ENCODE measurements at regions not wholly inside any gene's neighbourhood (a gene's known extent, or its start where the extent isn't known, plus 50 kb on each side); places are given as distances from the start of the nearest gene placed in this dataset.

DNA sequence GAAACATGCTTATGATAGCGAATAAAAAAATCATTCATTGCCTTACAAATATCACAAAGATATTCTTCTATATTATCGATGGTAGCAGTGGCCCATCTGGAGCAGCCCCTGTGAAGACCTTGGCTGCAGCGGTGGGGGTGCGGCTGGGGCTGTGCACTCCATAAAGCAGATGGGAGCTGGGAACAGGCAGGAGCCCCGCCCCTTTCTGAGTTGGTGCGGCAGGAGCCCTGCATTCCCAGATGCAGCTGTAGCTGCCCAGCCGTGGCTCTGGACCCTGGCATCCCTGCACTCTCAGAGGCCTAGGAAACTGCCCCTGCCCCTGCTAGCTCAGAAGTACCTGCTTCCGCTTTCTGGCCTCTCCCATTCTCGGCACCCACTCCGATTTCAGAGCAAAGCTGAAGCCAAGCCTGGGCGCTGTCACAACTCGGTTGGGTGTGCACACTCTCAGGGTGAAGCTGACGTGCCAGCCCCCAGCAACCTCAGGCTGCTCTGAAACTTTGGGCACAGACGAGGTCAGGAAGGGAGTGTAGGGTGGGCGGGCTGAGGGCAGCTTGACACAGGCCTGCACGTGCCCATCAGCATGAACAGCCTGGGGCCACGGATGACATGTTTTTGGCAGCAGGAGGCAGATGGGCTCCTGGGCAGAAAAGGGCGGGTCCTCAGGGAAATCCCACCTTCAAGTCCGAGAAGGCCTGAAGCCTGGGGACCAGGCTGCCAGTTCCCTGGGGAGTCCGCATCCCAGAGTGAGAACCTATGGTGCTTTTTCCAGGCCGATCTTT lies 1440.8 kb upstream of the ACO1 start:
- no peak overlapping the region for H3K27ac Mint-ChIP-seq
- H3K4me3 Mint-ChIP-seq, result no peak overlapping the region
- TF ChIP-seq CTCF (IDR thresholded peaks at IDR 0.05; ENCODE audit: unreplicated experiment in 3 of 3), result no peak
- no peaks in the 10 kb centered on the region for H3K27me3 Mint-ChIP-seq (ENCODE audit: low read depth)
- H3K4me1 Mint-ChIP-seq, result no peaks in the 10 kb centered on the region
- H3K36me3 Mint-ChIP-seq (ENCODE audit: low read depth), result no peaks in the 10 kb centered on the region
- H3K9me3 Mint-ChIP-seq, result peaks cover 6% of the 10 kb centered on the region

DNA sequence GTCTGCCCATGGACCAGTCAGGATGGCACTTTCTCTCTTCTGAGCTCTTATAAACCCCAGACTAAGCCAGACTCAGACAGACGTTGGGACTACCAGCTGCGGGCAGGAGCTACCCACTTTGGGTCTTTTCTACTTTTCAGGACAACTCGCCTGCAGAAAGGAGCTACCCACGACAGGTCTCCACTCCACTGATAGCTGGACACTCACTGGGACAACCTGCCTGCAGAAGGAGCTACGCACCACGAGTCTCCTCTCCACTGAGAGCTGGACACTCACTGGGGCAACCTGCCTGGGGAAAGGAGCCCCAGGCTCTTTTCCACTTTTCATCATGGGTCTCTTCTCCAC lies 1440.2 kb upstream of the ACO1 start:
- H3K4me1 Mint-ChIP-seq, result no peaks in the 10 kb centered on the region
- no peak overlapping the region for H3K4me3 Mint-ChIP-seq
- H3K9me3 Mint-ChIP-seq, result peaks cover 6% of the 10 kb centered on the region
- H3K36me3 Mint-ChIP-seq (ENCODE audit: low read depth), result no peaks in the 10 kb centered on the region
- no peak for TF ChIP-seq CTCF (IDR thresholded peaks at IDR 0.05; ENCODE audit: unreplicated experiment in 3 of 3)
- H3K27me3 Mint-ChIP-seq (ENCODE audit: low read depth), result no peaks in the 10 kb centered on the region
- no peak overlapping the region for H3K27ac Mint-ChIP-seq

- H3K4me1 Mint-ChIP-seq, result no peaks in the 10 kb centered on the region
- no peaks in the 10 kb centered on the region for H3K36me3 Mint-ChIP-seq (ENCODE audit: low read depth)
- H3K9me3 Mint-ChIP-seq, result peaks cover 6% of the 10 kb centered on the region
- no peaks in the 10 kb centered on the region for H3K27me3 Mint-ChIP-seq (ENCODE audit: low read depth)
- TF ChIP-seq CTCF (IDR thresholded peaks at IDR 0.05; ENCODE audit: unreplicated experiment in 3 of 3), result no peak
- H3K27ac Mint-ChIP-seq, result no peak overlapping the region
- no peak overlapping the region for H3K4me3 Mint-ChIP-seq
These were observed 1439.6 kb upstream of the ACO1 start for GRCh38 chr9:30944741-30945280.

DNA sequence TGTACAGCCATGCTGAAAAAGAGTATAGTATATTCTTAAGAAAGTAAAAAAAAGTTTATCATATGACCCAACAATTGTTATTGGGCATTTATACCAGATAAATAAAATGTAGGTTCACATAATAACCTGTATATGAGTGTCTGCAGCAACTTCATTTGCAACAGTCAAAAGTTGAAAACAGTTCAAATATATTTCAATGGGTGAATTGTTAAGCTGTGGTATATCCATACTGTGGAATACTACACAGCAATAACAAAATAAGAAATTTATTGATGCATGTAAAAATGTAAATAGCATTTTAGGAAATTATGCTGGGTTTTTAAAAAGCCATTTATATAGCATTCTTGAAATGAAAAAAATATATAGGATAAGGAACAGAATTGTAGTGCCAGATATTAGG lies 1420.1 kb upstream of the ACO1 start:
- H3K4me1 Mint-ChIP-seq, result no peaks in the 10 kb centered on the region
- no peak overlapping the region for H3K4me3 Mint-ChIP-seq
- no peaks in the 10 kb centered on the region for H3K27me3 Mint-ChIP-seq (ENCODE audit: low read depth)
- no peak overlapping the region for H3K27ac Mint-ChIP-seq
- no peak for TF ChIP-seq CTCF (IDR thresholded peaks at IDR 0.05; ENCODE audit: unreplicated experiment in 3 of 3)
- peaks cover 7% of the 10 kb centered on the region for H3K9me3 Mint-ChIP-seq
- H3K36me3 Mint-ChIP-seq (ENCODE audit: low read depth), result no peaks in the 10 kb centered on the region

DNA sequence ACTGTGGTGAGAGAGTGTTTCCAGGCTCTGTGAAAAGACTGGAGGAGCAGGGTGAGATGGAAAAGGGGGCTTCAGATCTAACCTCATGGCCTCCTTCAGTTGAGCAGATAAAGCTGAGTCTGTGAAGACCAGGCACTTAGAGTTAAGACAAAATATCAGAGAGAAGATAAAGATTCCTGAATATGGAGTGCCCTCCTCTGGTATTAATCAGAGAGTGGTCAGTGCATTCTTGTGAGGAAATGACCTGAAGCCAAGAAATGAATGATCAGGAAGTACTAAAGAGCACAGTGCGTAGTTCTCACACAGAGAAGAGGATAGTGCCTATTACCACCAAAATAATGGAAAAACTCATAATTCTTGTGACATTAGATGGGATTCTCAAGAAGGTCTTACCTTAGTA lies 1417.0 kb upstream of the ACO1 start:
- TF ChIP-seq CTCF (IDR thresholded peaks at IDR 0.05; ENCODE audit: unreplicated experiment in 3 of 3), result peak in 2 of 3 experiments; percentile 32 to 47
- Mint-ChIP-seq H3K36me3 (ENCODE audit: low read depth) (no peaks in the 10 kb centered on the region), H3K4me3 (no peak overlapping the region), H3K9me3 (peaks cover 5% of the 10 kb centered on the region), H3K27me3 (ENCODE audit: low read depth) (no peaks in the 10 kb centered on the region), H3K4me1 (no peaks in the 10 kb centered on the region), H3K27ac (no peak overlapping the region)

DNA sequence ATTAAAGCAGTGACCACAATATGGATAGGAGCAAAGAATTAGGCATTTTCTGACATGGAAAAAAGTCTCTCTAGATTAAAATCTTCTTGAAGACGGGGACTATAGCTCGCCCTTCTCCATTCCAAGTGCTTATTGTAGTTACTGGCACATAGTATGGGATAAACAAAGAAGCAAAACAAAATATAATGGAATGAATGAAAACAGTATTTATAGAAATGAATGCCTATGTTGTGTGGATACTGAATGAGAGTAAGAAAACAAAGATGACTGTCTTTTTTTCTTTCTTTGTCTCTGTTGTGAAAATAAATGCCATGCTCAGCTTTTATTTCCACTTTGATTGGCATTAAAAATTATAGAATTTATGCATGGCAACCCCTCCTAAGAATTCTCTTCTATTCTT lies 1414.3 kb upstream of the ACO1 start:
- H3K4me1 Mint-ChIP-seq, result no peaks in the 10 kb centered on the region
- no peaks in the 10 kb centered on the region for H3K36me3 Mint-ChIP-seq (ENCODE audit: low read depth)
- H3K9me3 Mint-ChIP-seq, result no peaks in the 10 kb centered on the region
- H3K27ac Mint-ChIP-seq, result no peak overlapping the region
- no peak overlapping the region for H3K4me3 Mint-ChIP-seq
- TF ChIP-seq CTCF (IDR thresholded peaks at IDR 0.05; ENCODE audit: unreplicated experiment in 3 of 3), result no peak
- H3K27me3 Mint-ChIP-seq (ENCODE audit: low read depth), result no peaks in the 10 kb centered on the region
